HepG2 (cell line): ENCODE measurements at regions not wholly inside any gene's neighbourhood (a gene's known extent, or its start where the extent isn't known, plus 50 kb on each side); places are given as distances from the start of the nearest gene placed in this dataset.

Source experiments
- ATAC-seq: fragments of 200-7000 bp; cut with Tn5 transposase; 3 replicates; pipeline ENCODE4 v1.9.1; 2020; ENCODE audit warnings: mild to moderate bottlenecking, moderate library complexity
- BruUV-seq: library from RNA; stranded (reverse); fragments of 400-500 nt; replicated peaks from 2 replicates; lab custom pipeline; 2021; lab: Mats Ljungman, UMichigan
- CTCF ChIA-PET: fragments of 300-600 bp; formaldehyde crosslinking; extraction: SDS; loops from one replicate; lab custom pipeline; 2021; ENCODE audit warnings: low total read pairs, inconsistent platforms, low intra/inter-chr PET ratio; lab: Yijun Ruan, JAX
- POLR2A ChIA-PET: fragments of 350-600 bp; sonication (Branson Sonifier 250); formaldehyde crosslinking; loops from one replicate; lab custom pipeline; 2020; ENCODE audit warnings: antibody characterized with exemption, inconsistent platforms; lab: Yijun Ruan, JAX
- DNase-seq: peaks from one replicate; pipeline ENCODE4 v3.0.0-alpha.2; 2015; ENCODE audit warnings: low spot score
- FAIRE-seq: peaks from 3 replicates; lab custom pipeline; 2011; peaks lifted over from hg19 to GRCh38; lab: Jason Lieb, UNC
- H2AFZ ChIP-seq: one replicate; pipeline ENCODE4 v1.6.1; 2011; ENCODE audit warnings: low read length, inconsistent platforms
- H3K27ac ChIP-seq: fragments of 300-600 bp; 3 replicates; pipeline ENCODE4 v1.8.0; 2011; ENCODE audit warnings: mixed run types, mild to moderate bottlenecking, mixed read lengths, low read length, inconsistent platforms; ENCODE audit not compliant: insufficient read depth; ENCODE audit errors: extremely low read length
- H3K27me3 ChIP-seq, 2 experiments: fragments of 200-600 bp in 1 of 2; 2 replicates in 1 of 2; 3 replicates in 1 of 2; pipeline versions ENCODE4 v1.6.0 to v1.8.0; 2011; ENCODE audit warnings: low read length in 2 of 2, mild to moderate bottlenecking in 2 of 2, moderate library complexity in 2 of 2, inconsistent platforms in 1 of 2; ENCODE audit not compliant: insufficient read depth in 2 of 2, control insufficient read depth in 1 of 2
- H3K36me3 ChIP-seq, 2 experiments: fragments of 200-600 bp in 1 of 2; replicated peaks in 1 of 2; 2 replicates in 1 of 2; 3 replicates in 1 of 2; pipeline versions ENCODE4 v1.5.1 to v1.8.0; 2011; ENCODE audit warnings: low read length in 2 of 2, inconsistent platforms in 1 of 2; ENCODE audit not compliant: insufficient read depth in 2 of 2, control insufficient read depth in 1 of 2
- H3K4me1 ChIP-seq: 2 replicates; pipeline ENCODE4 v1.5.1; 2012; ENCODE audit warnings: low read length, inconsistent platforms; ENCODE audit not compliant: insufficient read depth
- H3K4me2 ChIP-seq: 2 replicates; pipeline ENCODE4 v1.6.0; 2011; ENCODE audit warnings: low read depth, low read length, inconsistent platforms
- H3K4me3 ChIP-seq, 3 experiments: fragments of 200-600 bp in 1 of 3; sonication (generic), shearing (Covaris generic) in 1 of 3; replicated peaks in 1 of 3; 2 replicates each; pipeline ENCODE4 v1.5.1; 2011 to 2016; ENCODE audit warnings: low read length in 3 of 3, inconsistent platforms in 2 of 3, low read depth in 2 of 3, mild to moderate bottlenecking in 2 of 3, control low read depth in 1 of 3, mixed read lengths in 1 of 3; ENCODE audit not compliant: insufficient read depth in 1 of 3
- H3K79me2 ChIP-seq: one replicate; pipeline ENCODE4 v1.6.1; 2011; ENCODE audit warnings: low read length, inconsistent platforms; ENCODE audit not compliant: insufficient read depth
- H3K9ac ChIP-seq: 2 replicates; pipeline ENCODE4 v1.6.0; 2011; ENCODE audit warnings: mild to moderate bottlenecking, low read depth, low read length, inconsistent platforms; ENCODE audit not compliant: insufficient read depth
- H3K9me3 ChIP-seq: 2 replicates; pipeline ENCODE4 v1.5.1; 2012; ENCODE audit warnings: mild to moderate bottlenecking, low read length
- H4K20me1 ChIP-seq: 2 replicates; pipeline ENCODE4 v1.6.0; 2011; ENCODE audit warnings: inconsistent platforms, mild to moderate bottlenecking, low read length, moderate library complexity; ENCODE audit not compliant: insufficient read depth
- CHD4 ChIP-seq: fragments of 200-600 bp; sonication (generic); IDR thresholded peaks from 2 replicates; pipeline ENCODE4 v1.7.0; 2017; ENCODE audit warnings: mild to moderate bottlenecking, low read length, borderline replicate concordance
- DMAP1 ChIP-seq: IDR thresholded peaks from 2 replicates; pipeline ENCODE4 v1.6.1; 2016
- GTF3A ChIP-seq: sonication (generic); formaldehyde crosslinking; conservative IDR thresholded peaks from 2 replicates; pipeline ENCODE4 v1.4.0; 2020; ENCODE audit warnings: mild to moderate bottlenecking, missing genetic modification reagents
- IKZF1 ChIP-seq: fragments of 450-650 bp; IDR thresholded peaks from 2 replicates; pipeline ENCODE4 v1.7.1; 2016
- SMARCC2 ChIP-seq: fragments of 450-650 bp; IDR thresholded peaks from 2 replicates; pipeline ENCODE4 v1.6.1; 2017; ENCODE audit warnings: antibody characterized with exemption, mild to moderate bottlenecking
- SP4 ChIP-seq: sonication (generic); formaldehyde crosslinking; IDR thresholded peaks from 2 replicates; pipeline ENCODE4 v1.8.1; 2023; ENCODE audit warnings: mild to moderate bottlenecking, missing genetic modification reagents
- TCF7L2 ChIP-seq: IDR thresholded peaks from 2 replicates; pipeline ENCODE4 v1.6.1; 2011; ENCODE audit warnings: mild to moderate bottlenecking, low read depth, low read length, moderate library complexity
- ZFP36L1 ChIP-seq: sonication (generic); formaldehyde crosslinking; IDR thresholded peaks from 2 replicates; pipeline ENCODE4 v1.8.0; 2022; ENCODE audit warnings: mild to moderate bottlenecking, missing genetic modification reagents, moderate library complexity
- ZMYM3 ChIP-seq: sonication (generic); formaldehyde crosslinking; IDR thresholded peaks from 2 replicates; pipeline ENCODE4 v1.5.1; 2020; ENCODE audit warnings: mild to moderate bottlenecking, missing genetic modification reagents
- ZNF343 ChIP-seq: sonication (generic); formaldehyde crosslinking; IDR thresholded peaks from 2 replicates; pipeline ENCODE4 v1.4.0; 2020; ENCODE audit warnings: mild to moderate bottlenecking, missing genetic modification reagents
- WGBS: methylation state at CpG from one replicate; pipeline ENCODE4 v1.1.6; 2017; ENCODE audit warnings: low lambda C conversion rate; 5-methylcytosine and 5-hydroxymethylcytosine counted together
- in situ Hi-C: cut with HindIII; loops from 2 replicates; pipeline ENCODE4 v1.10.0; 2017; ENCODE audit warnings: low pct_unique_long_range_greater_than_20kb; ENCODE audit not compliant: extremely low pct_ligation_motif_present
- intact Hi-C: fragments of 100-400 bp; cut with micrococcal nuclease; formaldehyde crosslinking; loops from one replicate; pipeline ENCODE4 v1.10.0; 2022; ENCODE audit not compliant: unreplicated experiment
- TF ChIP-seq, protein P1 (sequence below): IDR thresholded peaks from 2 replicates; pipeline ENCODE4 v1.4.0; 2020; ENCODE audit warnings: mild to moderate bottlenecking, missing genetic modification reagents

DNA sequence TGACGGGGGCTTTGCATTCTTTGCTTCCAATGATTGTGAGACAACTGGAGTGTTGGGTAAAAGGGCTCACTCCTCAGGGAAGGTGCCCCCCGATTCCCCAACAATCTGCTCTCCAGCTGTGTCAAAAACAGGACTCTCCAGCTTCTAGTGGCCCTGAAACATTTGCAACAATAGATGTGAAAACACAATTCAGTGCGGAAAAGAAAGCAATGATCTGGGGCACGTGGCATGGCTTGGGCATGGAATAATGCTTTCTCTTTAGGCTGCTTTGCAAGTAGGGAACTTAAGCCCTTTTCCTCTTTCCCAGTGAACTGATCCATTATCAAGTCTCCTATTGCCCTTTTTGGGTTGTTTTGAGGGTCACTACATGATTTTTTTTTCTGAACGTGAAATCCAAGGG, 239.9 kb downstream of the C4orf33 start (continued):
- TF ChIP-seq DMAP1 (CRISPR knock-in tag) (no peak), SMARCC2 (no peak), CHD4 (no peak), IKZF1 (no peak)
- TF ChIP-seq, protein P1, sequence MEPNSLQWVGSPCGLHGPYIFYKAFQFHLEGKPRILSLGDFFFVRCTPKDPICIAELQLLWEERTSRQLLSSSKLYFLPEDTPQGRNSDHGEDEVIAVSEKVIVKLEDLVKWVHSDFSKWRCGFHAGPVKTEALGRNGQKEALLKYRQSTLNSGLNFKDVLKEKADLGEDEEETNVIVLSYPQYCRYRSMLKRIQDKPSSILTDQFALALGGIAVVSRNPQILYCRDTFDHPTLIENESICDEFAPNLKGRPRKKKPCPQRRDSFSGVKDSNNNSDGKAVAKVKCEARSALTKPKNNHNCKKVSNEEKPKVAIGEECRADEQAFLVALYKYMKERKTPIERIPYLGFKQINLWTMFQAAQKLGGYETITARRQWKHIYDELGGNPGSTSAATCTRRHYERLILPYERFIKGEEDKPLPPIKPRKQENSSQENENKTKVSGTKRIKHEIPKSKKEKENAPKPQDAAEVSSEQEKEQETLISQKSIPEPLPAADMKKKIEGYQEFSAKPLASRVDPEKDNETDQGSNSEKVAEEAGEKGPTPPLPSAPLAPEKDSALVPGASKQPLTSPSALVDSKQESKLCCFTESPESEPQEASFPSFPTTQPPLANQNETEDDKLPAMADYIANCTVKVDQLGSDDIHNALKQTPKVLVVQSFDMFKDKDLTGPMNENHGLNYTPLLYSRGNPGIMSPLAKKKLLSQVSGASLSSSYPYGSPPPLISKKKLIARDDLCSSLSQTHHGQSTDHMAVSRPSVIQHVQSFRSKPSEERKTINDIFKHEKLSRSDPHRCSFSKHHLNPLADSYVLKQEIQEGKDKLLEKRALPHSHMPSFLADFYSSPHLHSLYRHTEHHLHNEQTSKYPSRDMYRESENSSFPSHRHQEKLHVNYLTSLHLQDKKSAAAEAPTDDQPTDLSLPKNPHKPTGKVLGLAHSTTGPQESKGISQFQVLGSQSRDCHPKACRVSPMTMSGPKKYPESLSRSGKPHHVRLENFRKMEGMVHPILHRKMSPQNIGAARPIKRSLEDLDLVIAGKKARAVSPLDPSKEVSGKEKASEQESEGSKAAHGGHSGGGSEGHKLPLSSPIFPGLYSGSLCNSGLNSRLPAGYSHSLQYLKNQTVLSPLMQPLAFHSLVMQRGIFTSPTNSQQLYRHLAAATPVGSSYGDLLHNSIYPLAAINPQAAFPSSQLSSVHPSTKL (CRISPR knock-in tag), result no peak
- TF ChIP-seq, all 625 proteins: peak for 0

DNA sequence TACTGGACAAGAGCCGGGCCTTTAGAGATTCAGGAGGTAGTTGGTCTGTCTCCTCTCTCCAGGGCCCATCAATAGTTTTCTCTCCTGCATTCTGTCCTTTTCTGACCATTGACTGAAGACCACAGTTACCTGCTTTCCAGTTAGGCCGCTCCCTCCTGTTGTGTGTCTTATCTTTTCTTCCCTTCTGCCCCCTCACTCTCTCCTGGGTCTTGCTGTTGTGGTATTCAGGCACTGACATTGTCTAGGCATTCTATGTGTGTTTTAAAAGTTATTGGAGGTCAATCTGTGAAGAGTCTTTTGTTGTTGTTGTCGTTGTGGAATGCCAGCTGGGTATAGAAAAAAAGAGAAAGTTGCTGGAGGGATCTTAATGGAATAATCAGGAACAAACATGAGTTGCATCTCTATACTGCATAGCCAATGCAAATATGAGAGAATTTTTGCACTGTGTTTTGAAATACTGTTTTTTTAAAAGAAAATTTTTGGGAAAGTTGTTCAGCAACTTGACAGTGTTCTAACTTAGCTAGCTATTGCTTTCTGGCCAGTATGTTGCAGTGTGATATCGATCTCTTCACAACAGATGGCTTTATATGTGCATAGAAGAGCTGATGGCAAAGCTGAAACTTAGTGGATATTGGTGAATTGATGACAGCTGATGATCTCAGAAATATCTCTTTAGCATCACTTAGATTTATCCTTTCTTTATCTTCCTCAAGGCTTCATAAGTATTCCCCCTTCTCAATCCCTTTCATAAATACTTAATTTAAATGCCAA, 240.7 kb downstream of the C4orf33 start:
- no TSS peak for BruUV-seq
- intact Hi-C loops, result no loop called here
- Histone ChIP-seq H3K4me1 (no peaks in the 10 kb centered on the region), H3K27ac (no peak overlapping the region), H4K20me1 (no peaks in the 10 kb centered on the region), H3K36me3 (no peaks in the 10 kb centered on the region), H3K4me2 (no peak overlapping the region), H3K4me3 (no peak overlapping the region), H3K9ac (no peak overlapping the region), H3K27me3 (no peaks in the 10 kb centered on the region), H3K79me2 (no peaks in the 10 kb centered on the region), H3K9me3 (no peaks in the 10 kb centered on the region), H2AFZ (no peak overlapping the region)
- CTCF ChIA-PET, result no interaction called here
- 11% methylated on average over 4 of the region's 4 CpGs for WGBS
- POLR2A ChIA-PET, result no interaction called here
- no peak for TF ChIP-seq ZFP36L1 (CRISPR knock-in tag)
- TF ChIP-seq ZMYM3 (CRISPR knock-in tag), result no peak
- TF ChIP-seq ZNF343 (CRISPR knock-in tag), result no peak
- no peak for TF ChIP-seq GTF3A
- no peak for TF ChIP-seq SP4
- no peak for TF ChIP-seq TCF7L2
- no peak for ATAC-seq
- in situ Hi-C loops, result no loop called here
- FAIRE-seq, result no peak
- DNase-seq, result no peak
